Hippocampal formation (tissue), 2 donors: ENCODE measurements at regions not wholly inside any gene's neighbourhood (a gene's known extent, or its start where the extent isn't known, plus 50 kb on each side); places are given as distances from the start of the nearest gene placed in this dataset.

Source experiments
- DNase-seq, 2 donors: peaks; one replicate each; lab custom pipeline; 2025; lab: John Stamatoyannopoulos, UW

DNA sequence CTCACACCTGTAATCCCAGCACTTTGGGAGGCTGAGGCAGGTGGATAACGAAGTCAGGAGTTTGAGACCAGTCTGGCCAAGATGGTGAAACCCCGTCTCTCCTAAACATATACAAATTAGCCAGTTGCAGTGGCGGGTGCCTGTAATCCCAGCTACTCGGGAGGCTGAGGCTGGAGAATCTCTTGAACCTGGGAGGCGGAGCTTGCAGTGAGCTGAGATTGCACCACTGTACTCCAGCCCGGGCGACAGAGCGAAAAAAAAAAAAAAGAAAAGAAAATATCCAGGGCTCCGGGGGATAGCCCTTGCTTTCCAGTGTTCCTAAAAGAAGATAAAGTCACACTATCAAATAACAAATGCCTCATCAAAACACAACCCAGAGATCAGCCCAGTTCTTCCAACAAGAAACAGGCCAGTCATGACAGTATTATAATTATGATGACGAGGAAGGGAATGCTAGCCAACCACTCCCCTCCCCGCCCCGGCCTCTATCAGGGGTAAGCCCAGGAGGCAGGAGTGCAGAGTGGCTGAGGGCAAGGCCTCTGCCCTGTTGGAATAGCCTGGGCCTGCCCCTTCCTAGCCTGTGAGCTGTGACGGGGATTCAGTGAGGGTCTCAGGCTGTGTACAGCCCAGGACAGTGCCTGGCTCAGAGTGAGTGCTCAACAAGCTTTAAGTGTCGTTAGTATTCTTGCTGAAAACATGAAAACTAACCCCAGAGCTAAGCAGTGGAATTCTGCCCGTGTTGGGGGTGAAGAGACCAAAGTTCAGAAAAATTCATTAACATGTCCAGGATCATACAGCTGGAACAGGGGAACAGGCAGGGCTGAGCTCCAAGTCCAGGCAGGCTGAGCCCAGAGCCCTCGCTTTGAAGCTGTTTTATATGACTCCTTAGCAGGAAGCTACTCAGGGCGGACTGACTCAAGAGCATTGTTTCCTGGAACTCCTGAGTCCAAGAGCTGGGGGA lies 54.3 kb downstream of the FAM241B start:
- DNase-seq, result no peak

DNA sequence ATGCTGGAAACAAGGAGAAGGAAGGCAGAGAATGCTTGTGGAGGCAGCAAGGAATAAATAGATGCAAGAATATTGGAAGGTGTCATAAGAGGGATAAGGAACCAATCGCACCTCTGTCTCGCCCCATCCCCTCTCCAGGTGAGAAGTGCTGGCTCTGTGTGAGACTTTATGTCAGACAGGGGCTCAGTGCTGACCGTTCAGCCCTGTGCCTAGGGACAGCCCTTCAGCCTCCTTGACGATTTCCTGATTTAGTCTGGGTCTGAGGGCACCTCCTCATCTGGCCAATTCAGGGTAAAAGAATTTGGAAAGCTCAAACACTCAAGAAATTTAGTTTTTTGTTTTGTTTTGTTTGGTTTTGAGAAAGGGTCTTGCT lies 54.9 kb downstream of the FAM241B start:
- DNase-seq, result no peak

DNA sequence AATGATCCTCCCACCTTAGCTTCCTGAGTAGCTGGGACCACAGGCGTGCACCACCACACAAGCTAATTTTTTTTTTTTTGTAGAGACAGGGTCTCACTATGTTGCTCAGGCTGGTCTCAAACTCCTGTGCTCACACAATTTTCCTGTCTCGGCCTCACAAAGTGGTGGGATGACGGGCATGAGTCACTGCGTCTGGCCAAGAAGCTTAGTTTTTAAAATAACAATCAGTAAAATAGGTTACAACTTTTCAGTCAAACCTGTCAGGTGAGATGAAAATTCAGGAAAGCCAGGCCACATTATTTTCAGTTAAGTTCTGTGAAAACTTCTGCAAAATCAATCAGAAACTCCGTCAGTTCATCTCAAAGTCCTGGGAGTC lies 55.4 kb downstream of the FAM241B start:
- DNase-seq, result no peak

DNA sequence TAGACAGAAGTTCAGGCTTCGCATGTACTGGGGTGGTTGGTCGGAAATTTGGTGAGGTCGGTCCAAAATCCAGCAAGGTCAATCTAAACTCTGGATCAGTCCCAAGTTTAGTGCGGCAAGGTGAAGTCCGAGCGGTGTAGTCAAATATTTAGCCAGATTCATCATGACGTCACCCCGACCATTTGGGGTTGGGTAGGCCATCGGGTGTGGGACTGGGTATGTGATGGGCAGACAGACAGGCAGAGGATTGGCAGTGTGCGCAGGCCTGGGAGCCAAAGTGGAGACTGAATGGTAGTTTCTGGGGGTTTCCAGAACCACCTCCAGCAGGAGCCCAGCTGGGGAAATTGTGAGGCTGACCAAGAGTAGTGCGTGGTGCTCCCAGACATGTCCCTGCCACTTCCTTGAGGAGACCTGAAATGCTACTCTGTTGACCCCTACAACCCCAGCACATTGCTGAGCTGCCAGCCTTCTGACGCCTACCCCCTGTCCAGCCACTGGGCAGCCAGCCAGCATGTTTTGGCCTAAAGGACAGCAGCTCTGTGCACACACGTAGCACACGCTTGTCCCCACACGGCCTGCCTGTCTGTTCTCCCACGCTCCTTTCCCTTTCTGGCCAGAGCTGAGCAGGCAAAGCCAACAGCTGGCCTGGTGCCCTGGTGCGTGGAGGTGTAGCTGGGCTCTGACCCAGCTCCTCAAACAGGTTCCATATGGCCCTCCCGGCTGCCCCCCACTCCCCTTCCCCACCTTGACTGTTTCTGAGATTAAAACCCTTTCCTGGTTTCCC lies 55.9 kb downstream of the FAM241B start:
- DNase-seq, result no peak

DNA sequence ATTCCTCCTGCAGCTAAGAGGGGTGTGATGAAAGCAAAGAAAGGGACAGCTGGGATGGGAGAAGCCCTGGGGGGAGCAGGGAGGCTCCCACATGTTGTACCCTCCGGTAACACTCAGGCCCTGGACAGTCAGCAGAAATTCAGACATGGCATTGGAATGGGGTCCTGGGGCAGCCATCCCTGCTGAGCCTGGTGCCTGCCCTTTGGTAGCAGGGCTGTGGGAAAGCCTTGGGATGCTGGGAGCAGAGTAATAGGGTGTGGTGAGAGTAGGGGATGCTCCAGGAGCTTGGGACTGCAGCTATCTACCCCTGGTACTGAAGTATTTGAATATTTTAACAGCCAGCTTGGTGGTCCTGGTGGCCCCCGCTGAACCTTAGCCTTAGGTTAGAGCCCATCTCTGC lies 56.8 kb downstream of the FAM241B start:
- no peak for DNase-seq

DNA sequence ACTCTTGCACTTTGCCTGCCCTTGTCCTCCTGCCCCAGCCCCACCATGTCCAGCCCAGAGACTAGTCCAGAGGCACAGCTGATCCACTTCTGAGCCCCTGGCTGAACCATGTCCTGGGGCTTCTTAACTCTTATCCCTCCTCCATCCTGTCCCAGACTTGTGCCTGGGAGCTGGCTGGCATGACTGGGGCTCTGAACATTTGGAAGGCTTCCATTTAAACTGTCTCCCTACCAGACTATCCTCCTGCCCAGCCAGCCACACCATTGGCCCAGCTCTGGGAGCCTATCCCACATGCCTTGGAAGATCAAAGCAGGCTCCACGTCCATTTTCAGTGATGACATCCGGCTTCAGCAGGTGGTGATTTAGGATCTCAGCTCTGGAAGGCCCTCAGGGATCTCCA lies 57.4 kb downstream of the FAM241B start:
- no peak for DNase-seq

- no peak for DNase-seq
These were observed 62.2 kb downstream of the FAM241B start for GRCh38 chr10:69692267-69692666.

GRCh38 chr10:69692891-69693290 lies 62.8 kb downstream of the FAM241B start:
- DNase-seq, result no peak

DNA sequence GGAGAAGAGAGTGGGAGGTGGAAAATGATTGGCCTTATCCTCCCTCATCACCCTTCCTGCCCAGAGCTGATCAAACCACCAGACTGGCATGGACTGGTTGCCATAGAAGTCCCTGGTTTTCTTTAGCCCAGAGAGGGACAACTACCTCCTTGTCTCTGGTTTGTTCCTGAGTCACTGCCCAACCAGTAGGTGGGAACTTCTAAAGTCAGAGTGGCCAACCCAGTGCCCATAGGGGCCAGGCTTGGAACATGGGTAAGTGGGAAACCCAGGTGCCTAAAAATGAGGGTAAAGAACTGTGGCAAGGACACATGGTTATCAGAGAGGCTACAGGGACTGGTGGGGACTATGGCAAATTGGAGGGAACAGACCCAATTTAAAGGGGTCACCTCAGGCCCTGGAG lies 63.8 kb downstream of the FAM241B start:
- no peak for DNase-seq

DNA sequence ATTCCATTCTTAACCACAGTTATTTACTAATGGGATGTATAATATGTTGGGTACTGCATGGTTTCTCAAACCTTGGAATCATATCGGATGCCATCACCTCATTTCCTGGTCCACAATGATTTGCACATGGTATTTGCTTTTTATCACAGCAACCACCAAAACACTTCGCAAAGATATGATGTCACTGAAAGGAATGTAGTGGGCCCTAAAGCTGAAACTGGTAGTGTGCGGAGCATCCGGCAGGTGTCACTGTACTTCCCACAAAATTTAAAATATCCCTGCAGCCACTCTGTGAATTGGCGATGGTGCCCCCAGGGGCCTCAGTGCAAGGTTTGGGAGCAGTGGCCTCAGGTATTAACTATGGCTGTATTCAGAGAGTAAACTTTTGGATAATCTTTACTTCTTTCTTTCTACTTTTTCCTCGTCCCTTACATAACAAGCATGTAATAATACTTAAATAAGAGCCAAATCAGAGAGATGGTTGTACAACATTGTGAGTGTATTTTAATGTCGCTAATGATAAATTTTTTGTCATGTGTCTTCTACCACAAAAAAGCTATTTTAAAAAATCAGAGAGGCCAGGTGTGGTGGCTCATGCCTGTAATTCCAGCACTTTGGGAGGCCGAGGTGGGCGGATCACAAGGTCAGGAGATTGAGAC lies 66.2 kb downstream of the FAM241B start:
- DNase-seq, result no peak

DNA sequence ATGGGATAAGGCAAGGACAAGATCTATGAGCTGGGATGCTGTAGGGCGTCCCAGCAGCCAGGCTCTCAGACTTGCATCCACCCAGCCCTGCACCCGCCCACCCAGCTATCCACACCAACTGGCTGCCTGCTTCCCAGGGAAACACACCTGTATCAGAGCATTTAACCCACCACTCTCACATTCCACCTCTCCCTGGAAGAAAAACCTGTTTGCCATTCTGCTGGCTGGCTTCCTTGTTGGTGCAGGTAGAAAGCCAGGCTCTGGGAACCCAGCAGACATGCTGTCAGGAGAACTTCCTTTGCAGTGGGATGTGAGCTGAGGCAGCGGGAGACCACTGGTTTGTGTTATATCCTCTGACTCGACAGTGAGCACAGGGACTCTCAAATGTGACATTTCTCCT lies 67.0 kb downstream of the FAM241B start:
- DNase-seq, result no peak

- no peak for DNase-seq
These were observed 73.2 kb downstream of the FAM241B start for GRCh38 chr10:69703256-69703655.

DNA sequence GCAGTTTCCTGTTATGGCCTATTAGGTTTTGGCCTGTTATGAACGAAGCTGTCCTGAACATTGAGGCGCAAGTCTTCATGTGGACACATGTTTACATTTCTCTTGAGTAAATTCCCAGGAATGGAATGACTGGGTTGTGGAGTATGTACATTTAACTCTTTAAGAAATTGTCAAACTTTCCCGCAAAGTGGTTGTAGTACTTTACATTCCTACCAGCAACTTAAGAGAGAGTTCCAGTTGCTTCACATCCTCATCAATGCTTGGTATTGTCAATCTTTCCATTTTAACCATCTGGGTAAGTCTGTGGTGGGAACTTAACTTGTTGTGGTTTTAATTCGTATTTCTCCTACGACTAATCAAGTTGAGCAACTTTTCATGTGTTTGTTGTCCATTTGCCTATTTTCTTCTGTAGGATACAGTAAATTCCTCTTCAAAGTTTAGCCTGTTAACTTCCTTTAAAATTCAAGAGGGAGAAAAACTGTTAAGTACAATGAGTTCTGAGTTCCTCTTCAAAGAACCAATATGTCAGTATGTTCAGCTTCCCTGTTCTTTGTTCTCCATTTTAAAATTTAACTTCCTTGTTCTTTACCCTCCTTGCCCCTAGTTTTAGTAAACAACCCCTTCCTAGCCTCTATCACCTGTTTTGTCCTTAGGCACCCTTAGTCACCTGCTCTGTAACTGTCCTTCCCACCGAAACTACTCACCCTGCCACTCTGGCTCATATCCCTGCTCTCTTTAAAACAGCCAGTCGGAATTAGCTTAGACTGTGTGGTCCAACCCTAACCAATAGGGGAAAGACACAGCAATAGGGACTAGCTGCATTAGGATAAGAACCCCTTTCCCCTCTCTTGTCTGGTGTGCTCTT lies 74.0 kb downstream of the FAM241B start:
- DNase-seq, result no peak

GRCh38 chr10:69709366-69709941 lies 79.4 kb downstream of the FAM241B start:
- DNase-seq, result no peak

DNA sequence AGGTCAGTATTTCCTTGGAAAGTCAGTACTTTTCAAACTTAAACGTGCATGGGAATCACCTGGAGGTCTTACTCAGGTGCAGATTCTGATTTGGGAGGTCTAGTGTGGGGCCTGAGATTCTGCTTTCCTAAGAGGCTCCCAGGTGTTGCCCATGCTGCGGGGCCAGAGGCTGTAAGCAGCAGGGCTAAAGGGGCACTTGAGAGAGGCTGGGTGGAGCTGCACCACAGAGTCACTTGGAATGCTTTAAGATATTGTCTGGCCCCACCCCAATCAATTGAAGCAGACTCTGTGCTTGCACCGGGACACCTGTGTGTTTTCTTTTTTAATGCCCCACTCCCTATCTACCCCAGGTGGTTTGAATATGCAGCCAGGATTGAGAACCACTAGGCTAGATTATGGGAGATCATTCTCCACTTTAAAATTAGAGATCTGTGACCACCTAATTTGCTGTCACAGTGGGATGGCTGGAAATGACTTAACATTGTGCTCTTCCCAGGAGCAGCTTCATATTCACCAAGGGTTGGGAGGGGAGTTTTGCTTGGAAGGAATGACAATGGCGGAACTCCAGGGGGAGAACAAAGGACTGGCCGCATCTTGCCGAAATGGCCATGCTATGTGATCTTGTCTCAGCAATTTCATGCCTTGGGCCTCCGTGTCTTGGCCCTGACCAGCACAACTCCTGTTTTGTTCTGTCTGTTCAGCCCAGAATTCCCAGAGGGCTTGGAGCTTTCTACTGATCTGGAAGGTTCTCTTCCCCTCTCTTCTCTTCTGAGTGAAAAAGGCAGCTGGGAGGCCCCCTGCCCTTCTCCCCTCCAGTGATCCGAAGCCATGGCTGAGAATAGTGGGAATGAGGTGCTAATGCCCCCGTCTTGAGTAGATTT lies 80.2 kb downstream of the FAM241B start:
- no peak for DNase-seq

DNA sequence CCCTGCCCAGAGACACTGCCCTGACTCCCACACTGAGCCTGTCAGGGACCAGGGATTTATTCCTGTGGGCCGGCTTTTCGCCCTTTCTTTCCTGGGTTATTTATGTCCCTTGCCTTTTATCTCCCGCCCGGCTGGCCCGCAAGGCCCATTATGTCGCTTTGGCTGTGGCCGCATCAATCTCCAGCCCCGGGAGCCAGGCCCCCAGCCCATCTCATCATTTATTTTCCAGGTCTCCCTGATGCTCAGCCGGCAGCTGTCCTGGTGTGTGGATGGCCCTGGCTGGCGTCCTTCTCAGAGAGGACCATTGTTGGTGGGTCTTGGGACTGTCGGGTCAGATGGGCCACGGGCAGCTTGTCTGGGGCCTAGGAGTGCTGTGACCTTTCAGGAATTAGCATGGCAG lies 82.3 kb downstream of the FAM241B start:
- DNase-seq, result no peak

DNA sequence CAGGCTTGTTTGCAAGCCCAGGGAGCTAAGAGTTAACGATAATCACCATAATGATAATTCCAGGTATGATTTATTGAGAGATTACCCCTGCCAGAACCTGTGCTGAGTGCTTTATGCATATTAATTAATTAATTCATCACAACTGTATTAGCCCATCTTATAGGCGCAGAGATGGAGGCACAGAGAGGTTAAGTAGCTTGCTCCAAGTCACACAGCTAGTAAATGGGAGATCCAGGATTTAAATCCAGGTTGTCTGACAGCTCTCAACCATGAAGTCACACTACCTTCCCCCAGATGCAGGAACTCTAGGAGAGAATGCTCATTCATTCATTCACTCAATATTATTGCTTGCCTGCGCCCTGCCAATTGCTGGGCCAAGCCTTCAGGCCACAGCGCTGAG lies 84.5 kb downstream of the FAM241B start:
- DNase-seq, result no peak

DNA sequence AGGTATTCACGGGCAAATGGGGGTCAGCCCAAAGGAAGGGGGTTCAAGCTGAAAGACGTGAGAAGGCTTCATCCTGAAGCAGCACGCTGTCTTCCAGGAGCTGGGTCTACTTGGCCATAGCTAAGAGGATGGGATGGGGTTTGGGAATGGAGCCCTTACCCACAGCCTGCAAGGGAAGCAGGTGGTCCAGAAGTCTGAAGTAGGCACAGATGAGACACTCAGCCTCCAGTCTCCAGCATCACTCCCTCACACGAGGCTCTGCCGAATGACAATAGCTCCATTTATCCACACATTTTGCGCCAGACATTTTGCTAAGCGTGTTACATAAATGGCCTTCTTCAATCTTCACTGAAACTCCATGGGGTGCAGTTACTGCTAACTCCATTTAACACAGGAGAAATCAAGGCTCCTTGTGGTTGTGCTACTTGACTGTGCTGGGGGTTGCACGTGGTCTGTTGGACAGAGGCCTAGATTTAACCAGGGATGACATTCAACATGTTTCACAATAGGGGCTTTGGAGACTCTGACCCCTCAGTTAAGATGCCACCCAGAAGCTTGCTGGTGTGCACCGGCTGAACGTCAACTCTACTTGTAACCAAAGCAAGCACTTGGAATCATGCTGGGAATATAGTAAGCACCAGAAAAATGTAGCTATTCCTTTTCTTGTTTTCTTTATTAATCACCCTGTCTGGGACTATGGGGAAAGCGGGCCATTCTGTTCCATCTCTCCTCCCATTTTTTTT lies 85.3 kb downstream of the FAM241B start:
- DNase-seq, result no peak

DNA sequence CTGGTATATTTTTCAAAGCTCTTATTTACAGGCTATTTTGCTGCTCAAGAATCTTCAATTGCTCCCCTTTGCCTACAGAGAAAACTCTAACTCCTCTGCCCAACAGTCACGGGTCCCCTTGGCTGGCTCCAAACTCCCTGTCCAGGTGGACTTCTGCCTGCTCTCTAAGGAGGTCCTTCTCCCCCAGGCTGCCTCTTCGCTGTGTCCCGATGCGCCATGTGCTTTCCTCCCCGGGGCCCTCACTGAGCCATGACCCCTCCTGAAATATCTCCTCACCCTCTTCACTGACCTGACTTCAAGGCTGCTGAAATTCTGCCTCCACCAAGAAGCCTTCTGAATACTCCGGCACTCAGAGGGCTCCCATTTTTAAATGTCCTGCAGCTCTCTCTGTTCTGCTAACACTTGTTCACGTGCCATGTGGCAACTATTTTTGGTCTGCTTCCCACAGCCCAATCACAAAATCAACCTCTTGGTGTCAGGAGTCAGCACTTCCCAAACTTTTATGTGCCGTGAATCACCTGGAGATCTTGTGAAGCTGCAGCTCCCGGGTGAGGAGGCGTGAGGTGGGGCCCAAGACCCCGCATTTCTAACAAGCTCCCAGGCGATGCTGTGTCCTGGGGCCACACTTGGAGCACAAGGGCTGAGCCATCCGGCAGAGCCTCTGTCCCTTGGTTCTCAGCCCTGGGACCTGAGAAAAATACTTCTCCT lies 85.7 kb upstream of the COL13A1 start:
- no peak for DNase-seq
